Activated CD8-positive, alpha-beta memory T cell treated with anti-CD3 and anti-CD28 coated beads for 48 hours (primary cell): ENCODE measurements at regions not wholly inside any gene's neighbourhood (a gene's known extent, or its start where the extent isn't known, plus 50 kb on each side); places are given as distances from the start of the nearest gene placed in this dataset.

Experiments used
- DNase-seq, 3 experiments: peaks; one replicate each; pipeline ENCODE4 v3.0.0-alpha.2; 2020; ENCODE audit warnings: low read depth in 2 of 3, low spot score in 2 of 3

- DNase-seq = no peak
Measured at GRCh38 chr6:40274058-40274457, 313.1 kb downstream of the LRFN2 start.

- no peak for DNase-seq
Measured at GRCh38 chr6:40268614-40269013, 318.6 kb downstream of the LRFN2 start.

- no peak for DNase-seq
Measured at GRCh38 chr6:40268166-40268565, 319.0 kb downstream of the LRFN2 start.

- no peak for DNase-seq
Measured at GRCh38 chr6:40265615-40266014, 321.5 kb downstream of the LRFN2 start.

- no peak for DNase-seq
Measured at GRCh38 chr6:40263970-40264369, 323.2 kb downstream of the LRFN2 start.

- no peak for DNase-seq
Measured at GRCh38 chr6:40262363-40262762, 324.8 kb downstream of the LRFN2 start.

GRCh38 chr6:40258531-40258930 is 324.3 kb upstream of the MOCS1 start:
- no peak for DNase-seq

- DNase-seq = no peak
Measured at GRCh38 chr6:40256831-40257230, 322.6 kb upstream of the MOCS1 start.

- DNase-seq = no peak
Measured at GRCh38 chr6:40256224-40256623, 322.0 kb upstream of the MOCS1 start.

GRCh38 chr6:40253420-40253819 is 319.2 kb upstream of the MOCS1 start:
- no peak for DNase-seq

GRCh38 chr6:40252531-40253258 is 318.4 kb upstream of the MOCS1 start:
- DNase-seq = no peak

GRCh38 chr6:40251637-40252300 is 317.5 kb upstream of the MOCS1 start:
- no peak for DNase-seq

- no peak for DNase-seq
Measured at GRCh38 chr6:40249935-40250334, 315.7 kb upstream of the MOCS1 start.

GRCh38 chr6:40247516-40248115 is 313.4 kb upstream of the MOCS1 start:
- no peak for DNase-seq

- no peak for DNase-seq
Measured at GRCh38 chr6:40244699-40245098, 310.4 kb upstream of the MOCS1 start.

GRCh38 chr6:40232698-40233097 is 298.4 kb upstream of the MOCS1 start:
- DNase-seq = no peak

GRCh38 chr6:40227735-40228134 is 293.5 kb upstream of the MOCS1 start:
- no peak for DNase-seq

- DNase-seq = no peak
Measured at GRCh38 chr6:40222354-40222753, 288.1 kb upstream of the MOCS1 start.

GRCh38 chr6:40219799-40220198 is 285.5 kb upstream of the MOCS1 start:
- DNase-seq = no peak

- DNase-seq = no peak
Measured at GRCh38 chr6:40210628-40211056, 276.4 kb upstream of the MOCS1 start.

GRCh38 chr6:40205801-40206200 is 271.5 kb upstream of the MOCS1 start:
- DNase-seq = no peak

- DNase-seq = no peak
Measured at GRCh38 chr6:40205004-40205403, 270.7 kb upstream of the MOCS1 start.
